Stimulated activated CD4-positive, alpha-beta T cell treated with anti-CD3 and anti-CD28 coated beads, Interleukin-2, amount 100 ng/mL, for 48 hours (primary cell): ENCODE measurements at regions not wholly inside any gene's neighbourhood (a gene's known extent, or its start where the extent isn't known, plus 50 kb on each side); places are given as distances from the start of the nearest gene placed in this dataset.
"Not testable (repeated sequence)": the region's sequence is repeated elsewhere in the genome, so short reads cannot be mapped to it uniquely, and the experiment has no call there.

Experiments
- DNase-seq, 2 donors: peaks; one replicate each; pipeline ENCODE4 v3.0.0-alpha.2; 2020

GRCh38 chr18:998936-999335 is 94.3 kb downstream of the ADCYAP1 start:
- no peak for DNase-seq

GRCh38 chr18:1002653-1003178 is 98.0 kb downstream of the ADCYAP1 start:
- no peak for DNase-seq

GRCh38 chr18:1003499-1003898 is 98.8 kb downstream of the ADCYAP1 start:
- no peak for DNase-seq

GRCh38 chr18:1006304-1006703 is 101.6 kb downstream of the ADCYAP1 start:
- no peak for DNase-seq

GRCh38 chr18:1006965-1007364 is 102.3 kb downstream of the ADCYAP1 start:
- DNase-seq: no peak

- DNase-seq: no peak
These were observed 106.7 kb downstream of the ADCYAP1 start for GRCh38 chr18:1011349-1011748.

GRCh38 chr18:1012775-1013174 is 108.1 kb downstream of the ADCYAP1 start:
- DNase-seq: no peak

- DNase-seq: no peak
These were observed 109.3 kb downstream of the ADCYAP1 start for GRCh38 chr18:1013951-1014350.

GRCh38 chr18:1014509-1014908 is 109.8 kb downstream of the ADCYAP1 start:
- DNase-seq: no peak

GRCh38 chr18:1014951-1015624 is 110.4 kb downstream of the ADCYAP1 start:
- no peak for DNase-seq

GRCh38 chr18:1015777-1016176 is 111.1 kb downstream of the ADCYAP1 start:
- DNase-seq: no peak

GRCh38 chr18:1017227-1018058 is 112.8 kb downstream of the ADCYAP1 start:
- no peak for DNase-seq

- DNase-seq: no peak
These were observed 113.6 kb downstream of the ADCYAP1 start for GRCh38 chr18:1018181-1018681.

GRCh38 chr18:1019191-1019590 is 114.5 kb downstream of the ADCYAP1 start:
- no peak for DNase-seq

GRCh38 chr18:1020731-1021344 is 116.2 kb downstream of the ADCYAP1 start:
- no peak for DNase-seq

GRCh38 chr18:1026930-1027329 is 122.3 kb downstream of the ADCYAP1 start:
- no peak for DNase-seq

- not testable (repeated sequence) for DNase-seq
These were observed 128.4 kb downstream of the ADCYAP1 start for GRCh38 chr18:1033092-1033491.

GRCh38 chr18:1034971-1035370 is 130.3 kb downstream of the ADCYAP1 start:
- DNase-seq: no peak

- DNase-seq: no peak
These were observed 132.3 kb downstream of the ADCYAP1 start for GRCh38 chr18:1036926-1037325.

- DNase-seq: no peak
These were observed 133.1 kb downstream of the ADCYAP1 start for GRCh38 chr18:1037776-1038175.

- DNase-seq: no peak
These were observed 134.8 kb downstream of the ADCYAP1 start for GRCh38 chr18:1039421-1039820.

- DNase-seq: not testable (repeated sequence)
These were observed 138.4 kb downstream of the ADCYAP1 start for GRCh38 chr18:1043039-1043438.

GRCh38 chr18:1045658-1046057 is 141.0 kb downstream of the ADCYAP1 start:
- DNase-seq: no peak
